CD14-positive monocyte (primary cell): ENCODE measurements at regions not wholly inside any gene's neighbourhood (a gene's known extent, or its start where the extent isn't known, plus 50 kb on each side); places are given as distances from the start of the nearest gene placed in this dataset.

Source experiments
- DNase-seq, 3 donors: peaks; one replicate each; pipeline ENCODE4 v3.0.0-alpha.2; 2011 to 2022
- H2AFZ ChIP-seq: 2 replicates; pipeline ENCODE4 v1.6.0; 2012; ENCODE audit warnings: mild to moderate bottlenecking, low read depth, low read length, inconsistent platforms; ENCODE audit not compliant: insufficient read depth, poor library complexity, severe bottlenecking
- H3K27ac ChIP-seq, 2 donors: 1 replicate in 1 of 2; 2 replicates in 1 of 2; pipeline ENCODE4 v1.5.1; 2012 to 2013; ENCODE audit warnings: low read length in 2 of 2, control low read depth in 1 of 2, inconsistent platforms in 1 of 2, low read depth in 1 of 2, mild to moderate bottlenecking in 1 of 2
- H3K27me3 ChIP-seq, 2 donors: one replicate each; pipeline versions ENCODE4 v1.6.0 to v1.6.1; 2011 to 2013; ENCODE audit warnings: low read length in 2 of 2; ENCODE audit not compliant: control insufficient read depth in 2 of 2, insufficient read depth in 2 of 2
- H3K36me3 ChIP-seq, 2 donors: replicated peaks in 1 of 2; 1 replicate in 1 of 2; 2 replicates in 1 of 2; pipeline versions ENCODE4 v1.5.1 to v1.6.1; 2012 to 2013; ENCODE audit warnings: low read length in 2 of 2, control low read depth in 1 of 2, inconsistent platforms in 1 of 2, mild to moderate bottlenecking in 1 of 2; ENCODE audit not compliant: insufficient read depth in 2 of 2, control insufficient read depth in 1 of 2
- H3K4me1 ChIP-seq, 2 donors: 1 replicate in 1 of 2; 2 replicates in 1 of 2; pipeline versions ENCODE4 v1.5.1 to v1.6.1; 2012 to 2013; ENCODE audit warnings: low read length in 2 of 2, control low read depth in 1 of 2, inconsistent platforms in 1 of 2, mild to moderate bottlenecking in 1 of 2, moderate library complexity in 1 of 2; ENCODE audit not compliant: insufficient read depth in 2 of 2, control insufficient read depth in 1 of 2
- H3K4me2 ChIP-seq: replicated peaks from 2 replicates; pipeline ENCODE3; 2012; ENCODE audit warnings: low read length, moderate library complexity, mild to moderate bottlenecking; ENCODE audit not compliant: poor library complexity, severe bottlenecking; ENCODE audit errors: extremely low read depth
- H3K4me3 ChIP-seq, 3 experiments: fragments of 200-600 bp in 1 of 3; sonication (generic) in 1 of 3; replicated peaks in 1 of 3; 1 replicate in 2 of 3; 2 replicates in 1 of 3; pipeline ENCODE4 v1.5.1; 2011 to 2013; ENCODE audit warnings: low read length in 3 of 3, mild to moderate bottlenecking in 3 of 3, control low read depth in 2 of 3, low read depth in 2 of 3, inconsistent platforms in 1 of 3, moderate library complexity in 1 of 3
- H3K79me2 ChIP-seq: 2 replicates; pipeline ENCODE4 v1.6.0; 2012; ENCODE audit warnings: mild to moderate bottlenecking, control low read depth, inconsistent platforms, low read length, moderate library complexity; ENCODE audit not compliant: insufficient read depth
- H3K9ac ChIP-seq: 2 replicates; pipeline ENCODE4 v1.6.0; 2017; ENCODE audit warnings: low read length, mild to moderate bottlenecking; ENCODE audit not compliant: insufficient read depth, poor library complexity, severe bottlenecking
- H3K9me3 ChIP-seq, 2 donors: replicated peaks in 1 of 2; 1 replicate in 1 of 2; 2 replicates in 1 of 2; pipeline versions ENCODE4 v1.5.1 to v1.6.1; 2012 to 2013; ENCODE audit warnings: low read length in 2 of 2, control low read depth in 1 of 2; ENCODE audit not compliant: control insufficient read depth in 1 of 2, insufficient read depth in 1 of 2
- H4K20me1 ChIP-seq: 2 replicates; pipeline ENCODE4 v1.6.0; 2012; ENCODE audit warnings: mild to moderate bottlenecking, low read length, control low read depth, moderate library complexity; ENCODE audit not compliant: insufficient read depth
- H3K27ac Mint-ChIP-seq, 7 donors: one replicate each; pipeline ENCODE4 v1.8.0; 2020; ENCODE audit warnings: mild to moderate bottlenecking in 7 of 7, mixed read lengths in 7 of 7, moderate library complexity in 6 of 7, inconsistent platforms in 2 of 7
- H3K27me3 Mint-ChIP-seq, 3 donors: one replicate each; pipeline ENCODE4 v1.8.0; 2021 to 2022; ENCODE audit warnings: low read depth in 3 of 3, mild to moderate bottlenecking in 3 of 3, mixed read lengths in 3 of 3, moderate library complexity in 3 of 3, inconsistent platforms in 1 of 3
- H3K36me3 Mint-ChIP-seq, 2 donors: one replicate each; pipeline ENCODE4 v1.8.0; 2020; ENCODE audit warnings: mixed read lengths in 2 of 2, inconsistent platforms in 1 of 2, mild to moderate bottlenecking in 1 of 2
- H3K4me1 Mint-ChIP-seq: one replicate; pipeline ENCODE4 v1.8.0; 2020; ENCODE audit warnings: mild to moderate bottlenecking, mixed read lengths
- H3K4me3 Mint-ChIP-seq, 2 donors: one replicate each; pipeline ENCODE4 v1.8.0; 2020; ENCODE audit warnings: mild to moderate bottlenecking in 2 of 2, mixed read lengths in 2 of 2, moderate library complexity in 1 of 2
- H3K9me3 Mint-ChIP-seq, 7 donors: one replicate each; pipeline ENCODE4 v1.8.0; 2020 to 2022; ENCODE audit warnings: mixed read lengths in 7 of 7, mild to moderate bottlenecking in 6 of 7, moderate library complexity in 6 of 7, inconsistent platforms in 2 of 7
- CTCF ChIP-seq: fragments of 200-600 bp; IDR thresholded peaks from one replicate; pipeline ENCODE4 v1.8.0; 2022; ENCODE audit warnings: antibody characterized with exemption, mild to moderate bottlenecking
- WGBS: methylation state at CpG from one replicate; pipeline ENCODE4 v1.1.5; 2013; ENCODE audit warnings: missing lambda C conversion rate; ENCODE audit not compliant: insufficient coverage; 5-methylcytosine and 5-hydroxymethylcytosine counted together
- intact Hi-C, 2 donors: fragments of 100-400 bp; cut with micrococcal nuclease; formaldehyde crosslinking; loops; one replicate each; pipeline versions ENCODE4 v1.15.0 to v1.15.1; 2023

GRCh38 chr5:73367650-73368049 lies 80.9 kb downstream of the FOXD1 start:
- no peaks in the 10 kb centered on the region for H4K20me1 ChIP-seq
- no peaks in the 10 kb centered on the region for H3K36me3 Mint-ChIP-seq
- H3K4me1 ChIP-seq = peaks cover 0 to 10% of the 10 kb centered on the region in 2 donors
- peaks cover 8% of the 10 kb centered on the region for H3K4me1 Mint-ChIP-seq
- peaks cover 27 to 32% of the 10 kb centered on the region in 2 donors for H3K27me3 ChIP-seq
- H3K9ac ChIP-seq = no peak overlapping the region
- 80% methylated on average over 1 of the region's 2 CpGs for WGBS
- H2AFZ ChIP-seq = no peak overlapping the region
- H3K9me3 ChIP-seq = no peaks in the 10 kb centered on the region
- no peak overlapping the region for H3K4me2 ChIP-seq
- no peaks in the 10 kb centered on the region for H3K36me3 ChIP-seq
- H3K27ac ChIP-seq = no peak overlapping the region
- H3K27ac Mint-ChIP-seq = no peak overlapping the region
- intact Hi-C loops = no loop called here
- peaks cover 0 to 4% (median 0%) of the 10 kb centered on the region in 7 donors for H3K9me3 Mint-ChIP-seq
- H3K27me3 Mint-ChIP-seq = peaks cover 27 to 40% (median 38%) of the 10 kb centered on the region in 3 donors
- no peak for TF ChIP-seq CTCF
- no peak overlapping the region for H3K4me3 ChIP-seq
- no peaks in the 10 kb centered on the region for H3K79me2 ChIP-seq
- DNase-seq = no peak
- no peak overlapping the region for H3K4me3 Mint-ChIP-seq

- H3K4me3 ChIP-seq = no peak overlapping the region
- no peak overlapping the region for H2AFZ ChIP-seq
- no peak for TF ChIP-seq CTCF
- H3K9me3 ChIP-seq = no peaks in the 10 kb centered on the region
- no peaks in the 10 kb centered on the region for H3K36me3 ChIP-seq
- H4K20me1 ChIP-seq = no peaks in the 10 kb centered on the region
- no peaks in the 10 kb centered on the region for H3K79me2 ChIP-seq
- DNase-seq = no peak
- Mint-ChIP-seq H3K27ac (peak overlapping the region in 1 of 7 donors; percentile 46), H3K27me3 (peaks cover 32 to 38% (median 34%) of the 10 kb centered on the region in 3 donors), H3K9me3 (peaks cover 0 to 9% (median 2%) of the 10 kb centered on the region in 7 donors), H3K36me3 (no peaks in the 10 kb centered on the region), H3K4me1 (peaks cover 8% of the 10 kb centered on the region), H3K4me3 (no peak overlapping the region)
- no peak overlapping the region for H3K4me2 ChIP-seq
- no peak overlapping the region for H3K27ac ChIP-seq
- peaks cover 16 to 24% of the 10 kb centered on the region in 2 donors for H3K27me3 ChIP-seq
- intact Hi-C loops = no loop called here
- peaks cover 0 to 10% of the 10 kb centered on the region in 2 donors for H3K4me1 ChIP-seq
- WGBS = 98% methylated on average over 10 of the region's 12 CpGs
- no peak overlapping the region for H3K9ac ChIP-seq
These were observed 82.4 kb downstream of the FOXD1 start for GRCh38 chr5:73365990-73366667.
